Natural killer cell (primary cell): ENCODE measurements at regions not wholly inside any gene's neighbourhood (a gene's known extent, or its start where the extent isn't known, plus 50 kb on each side); places are given as distances from the start of the nearest gene placed in this dataset.

Experiments
- ATAC-seq, 3 donors: fragments of 150-1000 bp in 2 of 3; fragments of 200-7000 bp in 1 of 3; cut with Tn5 transposase; 1 replicate in 1 of 3; 2 replicates in 2 of 3; pipeline ENCODE4 v1.10.0; 2021; ENCODE audit warnings: mild to moderate bottlenecking in 2 of 3, moderate library complexity in 2 of 3
- DNase-seq, 2 donors: peaks; one replicate each; pipeline versions ENCODE4 v3.0.0 to v3.0.0-alpha.2; 2013 to 2021; ENCODE audit warnings: mixed read lengths in 1 of 2
- H3K27ac ChIP-seq: one replicate; pipeline ENCODE4 v1.5.1; 2013; ENCODE audit warnings: mild to moderate bottlenecking, low read length
- H3K27me3 ChIP-seq: one replicate; pipeline ENCODE4 v1.6.1; 2013; ENCODE audit warnings: low read length; ENCODE audit not compliant: control insufficient read depth, insufficient read depth
- H3K36me3 ChIP-seq: one replicate; pipeline ENCODE4 v1.6.1; 2013; ENCODE audit warnings: low read length; ENCODE audit not compliant: control insufficient read depth, insufficient read depth
- H3K4me1 ChIP-seq: one replicate; pipeline ENCODE4 v1.6.1; 2013; ENCODE audit warnings: low read length; ENCODE audit not compliant: control insufficient read depth, insufficient read depth
- H3K4me3 ChIP-seq: one replicate; pipeline ENCODE4 v1.5.1; 2013; ENCODE audit warnings: low read length
- H3K9me3 ChIP-seq: one replicate; pipeline ENCODE4 v1.6.1; 2013; ENCODE audit warnings: low read length; ENCODE audit not compliant: control insufficient read depth, insufficient read depth
- H3K27ac Mint-ChIP-seq, 2 donors: one replicate each; pipeline ENCODE4 v1.8.0; 2022; ENCODE audit warnings: mild to moderate bottlenecking in 2 of 2, mixed read lengths in 2 of 2, moderate library complexity in 1 of 2
- H3K27me3 Mint-ChIP-seq, 2 donors: one replicate each; pipeline ENCODE4 v1.8.0; 2022; ENCODE audit warnings: low read depth in 2 of 2, mixed read lengths in 2 of 2
- H3K36me3 Mint-ChIP-seq: one replicate; pipeline ENCODE4 v1.8.0; 2022; ENCODE audit warnings: mixed read lengths
- H3K4me1 Mint-ChIP-seq, 2 donors: one replicate each; pipeline ENCODE4 v1.8.0; 2022; ENCODE audit warnings: mixed read lengths in 2 of 2
- H3K4me3 Mint-ChIP-seq: one replicate; pipeline ENCODE4 v1.8.0; 2022; ENCODE audit warnings: mild to moderate bottlenecking, moderate library complexity, mixed read lengths
- H3K9me3 Mint-ChIP-seq, 2 donors: one replicate each; pipeline ENCODE4 v1.8.0; 2022; ENCODE audit warnings: mixed read lengths in 2 of 2
- WGBS: methylation state at CpG from one replicate; pipeline ENCODE4 v1.1.7; 2013; ENCODE audit warnings: missing lambda C conversion rate; ENCODE audit not compliant: insufficient coverage; 5-methylcytosine and 5-hydroxymethylcytosine counted together
- intact Hi-C: fragments of 100-400 bp; cut with micrococcal nuclease; formaldehyde crosslinking; loops from one replicate; pipeline ENCODE4 v1.14.2; 2022
- TF ChIP-seq, protein P1 (sequence below): fragments of 200-600 bp; IDR thresholded peaks from one replicate; pipeline ENCODE4 v1.8.0; 2022; ENCODE audit warnings: antibody characterized with exemption

GRCh38 chr5:73996151-73996755 lies 370.3 kb downstream of the ARHGEF28 start:
- no peak overlapping the region for H3K4me3 ChIP-seq
- intact Hi-C loops: no loop called here
- no peak overlapping the region for H3K27ac ChIP-seq
- Mint-ChIP-seq H3K36me3 (no peaks in the 10 kb centered on the region), H3K4me1 (no peaks in the 10 kb centered on the region), H3K9me3 (no peaks in the 10 kb centered on the region), H3K4me3 (no peak overlapping the region), H3K27me3 (peaks cover 27 to 29% of the 10 kb centered on the region in 2 donors), H3K27ac (no peak overlapping the region)
- H3K36me3 ChIP-seq: no peaks in the 10 kb centered on the region
- no peak for ATAC-seq
- H3K9me3 ChIP-seq: no peaks in the 10 kb centered on the region
- peaks cover 7% of the 10 kb centered on the region for H3K27me3 ChIP-seq
- no peaks in the 10 kb centered on the region for H3K4me1 ChIP-seq
- 81% methylated on average over 2 of the region's 2 CpGs for WGBS
- DNase-seq: no peak
- TF ChIP-seq, protein P1, sequence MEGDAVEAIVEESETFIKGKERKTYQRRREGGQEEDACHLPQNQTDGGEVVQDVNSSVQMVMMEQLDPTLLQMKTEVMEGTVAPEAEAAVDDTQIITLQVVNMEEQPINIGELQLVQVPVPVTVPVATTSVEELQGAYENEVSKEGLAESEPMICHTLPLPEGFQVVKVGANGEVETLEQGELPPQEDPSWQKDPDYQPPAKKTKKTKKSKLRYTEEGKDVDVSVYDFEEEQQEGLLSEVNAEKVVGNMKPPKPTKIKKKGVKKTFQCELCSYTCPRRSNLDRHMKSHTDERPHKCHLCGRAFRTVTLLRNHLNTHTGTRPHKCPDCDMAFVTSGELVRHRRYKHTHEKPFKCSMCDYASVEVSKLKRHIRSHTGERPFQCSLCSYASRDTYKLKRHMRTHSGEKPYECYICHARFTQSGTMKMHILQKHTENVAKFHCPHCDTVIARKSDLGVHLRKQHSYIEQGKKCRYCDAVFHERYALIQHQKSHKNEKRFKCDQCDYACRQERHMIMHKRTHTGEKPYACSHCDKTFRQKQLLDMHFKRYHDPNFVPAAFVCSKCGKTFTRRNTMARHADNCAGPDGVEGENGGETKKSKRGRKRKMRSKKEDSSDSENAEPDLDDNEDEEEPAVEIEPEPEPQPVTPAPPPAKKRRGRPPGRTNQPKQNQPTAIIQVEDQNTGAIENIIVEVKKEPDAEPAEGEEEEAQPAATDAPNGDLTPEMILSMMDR: no peak

DNA sequence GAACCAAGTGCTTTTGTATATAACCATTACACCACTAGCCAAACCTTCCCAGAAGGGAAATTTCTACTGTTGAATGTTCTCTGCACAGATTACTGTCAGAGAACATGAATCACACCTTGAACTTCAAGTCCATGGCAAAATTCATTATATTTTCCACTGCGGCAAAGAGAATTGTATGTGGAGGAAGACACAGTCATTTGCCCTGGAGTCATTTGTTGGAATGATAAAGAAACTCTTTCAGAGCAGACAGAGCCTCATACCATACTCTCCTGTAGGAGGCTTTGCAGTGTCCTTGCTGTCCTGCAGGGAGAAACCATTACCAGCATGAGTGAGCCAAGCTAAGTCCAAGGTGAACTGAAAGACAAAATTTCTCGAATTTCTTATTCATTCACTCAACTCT lies 369.0 kb downstream of the ARHGEF28 start:
- no peaks in the 10 kb centered on the region for H3K9me3 Mint-ChIP-seq
- H3K4me3 ChIP-seq: no peak overlapping the region
- no peak overlapping the region for H3K27ac Mint-ChIP-seq
- intact Hi-C loops: no loop called here
- H3K4me1 Mint-ChIP-seq: no peaks in the 10 kb centered on the region
- H3K27me3 ChIP-seq: peaks cover 7% of the 10 kb centered on the region
- no peaks in the 10 kb centered on the region for H3K9me3 ChIP-seq
- DNase-seq: no peak
- no peaks in the 10 kb centered on the region for H3K36me3 Mint-ChIP-seq
- peaks cover 26% of the 10 kb centered on the region in 2 donors for H3K27me3 Mint-ChIP-seq
- no peaks in the 10 kb centered on the region for H3K4me1 ChIP-seq
- no peaks in the 10 kb centered on the region for H3K36me3 ChIP-seq
- H3K27ac ChIP-seq: no peak overlapping the region
- TF ChIP-seq, protein P1: no peak
- no peak overlapping the region for H3K4me3 Mint-ChIP-seq
- no peak for ATAC-seq
- WGBS: 69% methylated on average over 1 of the region's 2 CpGs
